Adrenal gland (tissue), 5 donors: ENCODE measurements at regions not wholly inside any gene's neighbourhood (a gene's known extent, or its start where the extent isn't known, plus 50 kb on each side); places are given as distances from the start of the nearest gene placed in this dataset.

ENCODE experiments used
- POLR2A ChIP-seq, 2 donors: fragments of 450-650 bp; IDR thresholded peaks; one replicate each; pipeline ENCODE4 v1.6.1; 2017; ENCODE audit warnings: antibody characterized with exemption in 2 of 2, mild to moderate bottlenecking in 2 of 2, moderate library complexity in 1 of 2
- TF ChIP-seq, protein P1 (sequence below), 6 experiments: fragments of 450-650 bp in 4 of 6; fragments of 200-600 bp in 2 of 6; sonication (generic) in 1 of 6; IDR thresholded peaks; 1 replicate in 5 of 6; 2 replicates in 1 of 6; pipeline versions ENCODE4 v1.5.1 to v1.8.0; 2016 to 2021; ENCODE audit warnings: antibody characterized with exemption in 6 of 6, mild to moderate bottlenecking in 2 of 6, moderate library complexity in 1 of 6
- donor health status: DM: no; HTN: no; CAD: no.

DNA sequence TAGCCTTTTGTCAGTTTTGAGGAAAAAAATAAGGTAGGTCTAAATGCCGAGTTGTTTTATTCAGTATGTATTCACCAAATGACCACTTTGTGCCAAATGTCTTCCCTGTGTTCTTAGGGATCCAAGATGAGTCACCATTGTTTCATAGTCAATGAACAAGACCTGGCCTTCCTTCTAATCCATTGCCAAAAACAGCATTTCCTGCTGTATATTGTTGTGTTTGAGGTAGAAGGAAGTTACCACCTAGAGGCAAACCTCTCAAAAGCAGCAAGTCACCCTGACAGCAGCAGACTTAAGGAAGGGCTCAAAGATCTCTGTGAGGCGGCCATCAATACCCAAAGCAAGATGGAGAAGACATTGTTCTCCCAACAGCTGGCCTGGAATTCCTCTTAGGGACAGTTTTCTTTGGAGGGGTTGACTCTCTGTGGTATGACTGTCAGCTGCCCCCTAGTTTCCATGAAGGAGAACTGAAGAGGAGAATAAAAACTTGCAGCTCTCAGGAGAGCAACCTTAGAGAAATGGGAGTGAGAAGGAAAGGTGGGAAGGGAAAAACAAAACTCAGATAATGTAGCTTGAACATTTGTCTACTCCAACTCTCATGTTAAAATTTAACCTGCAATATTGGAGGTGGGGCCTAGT, 328.3 kb downstream of the LRATD1 start:
- TF ChIP-seq, protein P1, sequence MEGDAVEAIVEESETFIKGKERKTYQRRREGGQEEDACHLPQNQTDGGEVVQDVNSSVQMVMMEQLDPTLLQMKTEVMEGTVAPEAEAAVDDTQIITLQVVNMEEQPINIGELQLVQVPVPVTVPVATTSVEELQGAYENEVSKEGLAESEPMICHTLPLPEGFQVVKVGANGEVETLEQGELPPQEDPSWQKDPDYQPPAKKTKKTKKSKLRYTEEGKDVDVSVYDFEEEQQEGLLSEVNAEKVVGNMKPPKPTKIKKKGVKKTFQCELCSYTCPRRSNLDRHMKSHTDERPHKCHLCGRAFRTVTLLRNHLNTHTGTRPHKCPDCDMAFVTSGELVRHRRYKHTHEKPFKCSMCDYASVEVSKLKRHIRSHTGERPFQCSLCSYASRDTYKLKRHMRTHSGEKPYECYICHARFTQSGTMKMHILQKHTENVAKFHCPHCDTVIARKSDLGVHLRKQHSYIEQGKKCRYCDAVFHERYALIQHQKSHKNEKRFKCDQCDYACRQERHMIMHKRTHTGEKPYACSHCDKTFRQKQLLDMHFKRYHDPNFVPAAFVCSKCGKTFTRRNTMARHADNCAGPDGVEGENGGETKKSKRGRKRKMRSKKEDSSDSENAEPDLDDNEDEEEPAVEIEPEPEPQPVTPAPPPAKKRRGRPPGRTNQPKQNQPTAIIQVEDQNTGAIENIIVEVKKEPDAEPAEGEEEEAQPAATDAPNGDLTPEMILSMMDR (IDR thresholded peaks at IDR 0.05) = no peak
- no peak for TF ChIP-seq POLR2A (IDR thresholded peaks at IDR 0.05)
